Breast epithelium (tissue), 3 donors: ENCODE measurements at regions not wholly inside any gene's neighbourhood (a gene's known extent, or its start where the extent isn't known, plus 50 kb on each side); places are given as distances from the start of the nearest gene placed in this dataset.

ENCODE experiments used
- CTCF ChIP-seq, 3 donors: fragments of 450-650 bp; IDR thresholded peaks; one replicate each; pipeline ENCODE4 v1.5.1; 2016 to 2017; ENCODE audit warnings: antibody characterized with exemption in 3 of 3, mild to moderate bottlenecking in 3 of 3, moderate library complexity in 3 of 3
- POLR2A ChIP-seq: fragments of 450-650 bp; IDR thresholded peaks from one replicate; pipeline ENCODE4 v1.6.1; 2016; ENCODE audit warnings: antibody characterized with exemption, mild to moderate bottlenecking, moderate library complexity

- no peak for TF ChIP-seq CTCF (IDR thresholded peaks at IDR 0.05)
- no peak for TF ChIP-seq POLR2A
Measured at GRCh38 chr3:72442759-72443158, 405.5 kb downstream of the SHQ1 start.
